ENCODE measurements at regions not wholly inside any gene's neighbourhood (a gene's known extent, or its start where the extent isn't known, plus 50 kb on each side); places are given as distances from the start of the nearest gene placed in this dataset.
"Not testable (repeated sequence)": the region's sequence is repeated elsewhere in the genome, so short reads cannot be mapped to it uniquely, and the experiment has no call there.

- no peak for DNase-seq
Observed at GRCh38 chr3:181604267-181604666, 107.5 kb upstream of the SOX2 start.

- DNase-seq: no peak
Observed at GRCh38 chr3:181596126-181596525, 115.6 kb upstream of the SOX2 start.

GRCh38 chr3:181590939-181591338, 120.8 kb upstream of the SOX2 start:
- not testable (repeated sequence) for DNase-seq

GRCh38 chr3:181582619-181583018, 129.1 kb upstream of the SOX2 start:
- no peak for DNase-seq

- DNase-seq: no peak
Observed at GRCh38 chr3:181581656-181582055, 130.1 kb upstream of the SOX2 start.

GRCh38 chr3:181578743-181579142, 133.0 kb upstream of the SOX2 start:
- no peak for DNase-seq

- DNase-seq: no peak
Observed at GRCh38 chr3:181572432-181572831, 139.3 kb upstream of the SOX2 start.

GRCh38 chr3:181570472-181570871, 141.3 kb upstream of the SOX2 start:
- no peak for DNase-seq

GRCh38 chr3:181569356-181569940, 142.3 kb upstream of the SOX2 start:
- no peak for DNase-seq

GRCh38 chr3:181568693-181569092, 143.0 kb upstream of the SOX2 start:
- DNase-seq: no peak

GRCh38 chr3:181568248-181568647, 143.5 kb upstream of the SOX2 start:
- DNase-seq: no peak

- no peak for DNase-seq
Observed at GRCh38 chr3:181567311-181568075, 144.2 kb upstream of the SOX2 start.

- DNase-seq: no peak
Observed at GRCh38 chr3:181565416-181565815, 146.3 kb upstream of the SOX2 start.

GRCh38 chr3:181564222-181564621, 147.5 kb upstream of the SOX2 start:
- no peak for DNase-seq

GRCh38 chr3:181561139-181562031, 150.3 kb upstream of the SOX2 start:
- DNase-seq: no peak

- no peak for DNase-seq
Observed at GRCh38 chr3:181558870-181559269, 152.9 kb upstream of the SOX2 start.

GRCh38 chr3:181555681-181556080, 156.0 kb upstream of the SOX2 start:
- no peak for DNase-seq

GRCh38 chr3:181554233-181554765, 157.4 kb upstream of the SOX2 start:
- DNase-seq: no peak

GRCh38 chr3:181549266-181549665, 162.5 kb upstream of the SOX2 start:
- DNase-seq: no peak

GRCh38 chr3:181541414-181541813, 170.3 kb upstream of the SOX2 start:
- DNase-seq: no peak

GRCh38 chr3:181534781-181535221, 176.9 kb upstream of the SOX2 start:
- DNase-seq: no peak

- DNase-seq: no peak
Observed at GRCh38 chr3:181533811-181534210, 177.9 kb upstream of the SOX2 start.

GRCh38 chr3:181530584-181530983, 181.1 kb upstream of the SOX2 start:
- no peak for DNase-seq
